Neural progenitor cell (in vitro differentiated cells): ENCODE measurements at regions not wholly inside any gene's neighbourhood (a gene's known extent, or its start where the extent isn't known, plus 50 kb on each side); places are given as distances from the start of the nearest gene placed in this dataset.

Source experiments
- DNase-seq: peaks from one replicate; pipeline ENCODE4 v3.0.0-alpha.2; 2016; ENCODE audit warnings: low spot score
- H2AFZ ChIP-seq: fragments of 200-600 bp; sonication (generic); replicated peaks from 2 replicates; pipeline ENCODE4 v1.6.1; 2016; ENCODE audit warnings: antibody characterized with exemption
- H3F3A ChIP-seq: fragments of 200-600 bp; sonication (generic); 2 replicates; pipeline ENCODE4 v1.6.1; 2016; ENCODE audit warnings: antibody characterized with exemption, low read depth
- H3K27ac ChIP-seq: fragments of 200-600 bp; sonication (generic); 2 replicates; pipeline ENCODE4 v1.5.1; 2016; ENCODE audit warnings: mild to moderate bottlenecking
- H3K27me3 ChIP-seq: fragments of 200-600 bp; sonication (generic); 2 replicates; pipeline ENCODE4 v1.6.1; 2016; ENCODE audit warnings: mild to moderate bottlenecking, moderate library complexity
- H3K36me3 ChIP-seq: fragments of 200-600 bp; sonication (generic); 2 replicates; pipeline ENCODE4 v1.5.1; 2016
- H3K4me1 ChIP-seq: fragments of 200-600 bp; sonication (generic); 2 replicates; pipeline ENCODE4 v1.6.1; 2016; ENCODE audit warnings: mixed run types
- H3K4me2 ChIP-seq: fragments of 200-600 bp; sonication (generic); 2 replicates; pipeline ENCODE4 v1.6.1; 2016
- H3K4me3 ChIP-seq: fragments of 200-600 bp; sonication (generic); 2 replicates; pipeline ENCODE4 v1.5.1; 2016
- H3K79me2 ChIP-seq: fragments of 200-600 bp; sonication (generic); 2 replicates; pipeline ENCODE4 v1.6.1; 2016; ENCODE audit warnings: low read depth
- H3K9ac ChIP-seq: fragments of 200-600 bp; sonication (generic); 2 replicates; pipeline ENCODE4 v1.6.1; 2016
- H3K9me3 ChIP-seq: fragments of 200-600 bp; sonication (generic); 2 replicates; pipeline ENCODE4 v1.5.1; 2016; ENCODE audit warnings: low read depth
- H4K20me1 ChIP-seq: fragments of 200-600 bp; sonication (generic); 2 replicates; pipeline ENCODE4 v1.6.1; 2016; ENCODE audit warnings: low read depth
- H3K27ac Mint-ChIP-seq: 3 replicates; pipeline ENCODE4 v1.8.0; 2021; ENCODE audit warnings: mixed read lengths
- H3K27me3 Mint-ChIP-seq: 2 replicates; pipeline ENCODE4 v1.8.0; 2022; ENCODE audit warnings: low read depth, mild to moderate bottlenecking, inconsistent platforms, moderate library complexity, mixed read lengths; ENCODE audit not compliant: insufficient read depth
- H3K36me3 Mint-ChIP-seq: 3 replicates; pipeline ENCODE4 v1.8.0; 2021; ENCODE audit warnings: mixed read lengths
- H3K4me1 Mint-ChIP-seq: 3 replicates; pipeline ENCODE4 v1.8.0; 2021; ENCODE audit warnings: mixed read lengths
- H3K4me3 Mint-ChIP-seq: 3 replicates; pipeline ENCODE4 v1.8.0; 2021; ENCODE audit warnings: mild to moderate bottlenecking, moderate library complexity, mixed read lengths
- H3K9me3 Mint-ChIP-seq: 3 replicates; pipeline ENCODE4 v1.8.0; 2020; ENCODE audit warnings: mixed read lengths
- CTCF ChIP-seq: fragments of 200-600 bp; sonication (generic); IDR thresholded peaks from 2 replicates; pipeline ENCODE4 v1.5.1; 2017; ENCODE audit warnings: antibody characterized with exemption, mild to moderate bottlenecking
- EZH2 ChIP-seq: fragments of 200-600 bp; sonication (generic); IDR thresholded peaks from 2 replicates; pipeline ENCODE4 v1.6.1; 2017; ENCODE audit warnings: antibody characterized with exemption, mild to moderate bottlenecking, moderate library complexity
- EZH2phosphoT487 ChIP-seq: fragments of 200-600 bp; sonication (generic); IDR thresholded peaks from 2 replicates; pipeline ENCODE4 v1.6.1; 2017; ENCODE audit warnings: antibody characterized with exemption

GRCh38 chr10:108031505-108031904, 867.0 kb upstream of the SORCS1 start:
- H3K27ac Mint-ChIP-seq: no peak overlapping the region
- H3K4me3 Mint-ChIP-seq: no peak overlapping the region
- Histone ChIP-seq H3F3A (no peaks in the 10 kb centered on the region), H3K27ac (no peak overlapping the region), H3K4me1 (no peaks in the 10 kb centered on the region), H3K4me3 (no peak overlapping the region), H3K9me3 (no peaks in the 10 kb centered on the region), H2AFZ (no peak overlapping the region), H3K9ac (no peak overlapping the region), H3K4me2 (no peak overlapping the region), H3K79me2 (no peaks in the 10 kb centered on the region), H3K36me3 (no peaks in the 10 kb centered on the region), H4K20me1 (no peaks in the 10 kb centered on the region), H3K27me3 (no peaks in the 10 kb centered on the region)
- peaks cover 7% of the 10 kb centered on the region for H3K9me3 Mint-ChIP-seq
- H3K27me3 Mint-ChIP-seq: no peaks in the 10 kb centered on the region
- H3K4me1 Mint-ChIP-seq: no peaks in the 10 kb centered on the region
- no peak for TF ChIP-seq EZH2
- no peak for TF ChIP-seq CTCF
- peaks cover 2% of the 10 kb centered on the region for H3K36me3 Mint-ChIP-seq
- no peak for DNase-seq

DNA sequence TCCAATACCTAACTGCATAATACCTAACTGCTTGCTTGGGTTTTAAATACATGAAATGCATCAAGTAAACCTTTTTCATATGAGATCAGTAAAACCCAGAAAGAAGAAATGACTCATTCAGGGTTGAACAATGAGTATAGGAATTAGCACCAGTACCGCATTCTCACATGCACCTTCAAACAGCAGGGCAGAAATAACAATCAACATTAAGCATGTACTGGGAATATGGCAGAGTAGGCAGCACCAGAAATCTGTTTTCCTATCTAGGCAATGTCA, 850.3 kb upstream of the SORCS1 start:
- Histone ChIP-seq H3K27ac (no peak overlapping the region), H3K27me3 (no peaks in the 10 kb centered on the region), H3K4me3 (no peak overlapping the region), H3K79me2 (no peaks in the 10 kb centered on the region), H3F3A (no peaks in the 10 kb centered on the region), H4K20me1 (no peaks in the 10 kb centered on the region), H3K9me3 (peaks cover 7% of the 10 kb centered on the region), H2AFZ (no peak overlapping the region), H3K4me2 (no peak overlapping the region), H3K36me3 (no peaks in the 10 kb centered on the region), H3K4me1 (no peaks in the 10 kb centered on the region), H3K9ac (no peak overlapping the region)
- H3K4me3 Mint-ChIP-seq: no peak overlapping the region
- no peaks in the 10 kb centered on the region for H3K36me3 Mint-ChIP-seq
- no peaks in the 10 kb centered on the region for H3K4me1 Mint-ChIP-seq
- peaks cover 6% of the 10 kb centered on the region for H3K9me3 Mint-ChIP-seq
- no peak for TF ChIP-seq EZH2phosphoT487
- TF ChIP-seq EZH2: no peak
- no peak for TF ChIP-seq CTCF
- DNase-seq: no peak
- no peak overlapping the region for H3K27ac Mint-ChIP-seq
- H3K27me3 Mint-ChIP-seq: peaks cover 2% of the 10 kb centered on the region

DNA sequence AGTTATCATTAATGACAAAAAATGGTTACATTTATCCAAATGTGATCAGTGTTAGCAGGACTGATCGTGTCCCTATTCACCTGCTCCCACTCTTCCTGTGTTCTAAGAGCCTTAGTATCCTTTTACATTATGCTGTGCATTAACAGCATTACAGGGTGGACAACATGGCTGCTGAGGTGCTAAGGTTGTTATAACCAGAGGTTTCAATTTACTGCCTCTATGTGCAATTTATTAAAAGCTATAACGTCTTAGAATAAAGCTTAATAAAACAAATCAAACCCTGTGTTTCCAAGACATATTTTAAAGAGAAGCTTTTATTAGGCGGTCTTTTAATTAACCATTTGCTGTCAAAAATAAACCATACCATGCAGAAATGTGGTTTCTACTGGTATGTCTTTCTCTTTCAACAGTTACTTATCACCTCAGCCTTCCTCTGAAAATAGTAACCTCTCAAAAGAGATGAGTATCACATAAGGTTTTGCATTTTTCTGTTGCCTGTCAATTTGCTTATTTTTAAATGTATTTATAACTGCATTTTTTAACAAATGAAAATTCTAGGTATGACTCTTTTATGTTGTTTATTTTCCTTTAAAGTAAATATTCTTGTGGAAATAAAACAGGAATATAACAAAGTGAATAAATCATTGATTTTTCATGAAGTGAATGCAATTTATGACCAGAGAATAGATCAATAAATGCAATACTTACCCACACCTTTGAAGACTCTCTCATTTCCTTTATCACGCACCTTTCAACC, 849.8 kb upstream of the SORCS1 start:
- DNase-seq: no peak
- peaks cover 7% of the 10 kb centered on the region for H3K9me3 ChIP-seq

More for the DNA sequence above, 849.8 kb upstream of the SORCS1 start:
- no peaks in the 10 kb centered on the region for H3K4me1 Mint-ChIP-seq
- Histone ChIP-seq H3K4me3 (no peak overlapping the region), H3K27ac (no peak overlapping the region), H3K4me1 (no peaks in the 10 kb centered on the region), H3K36me3 (no peaks in the 10 kb centered on the region), H3K79me2 (no peaks in the 10 kb centered on the region), H2AFZ (no peak overlapping the region), H3K4me2 (no peak overlapping the region), H3F3A (no peaks in the 10 kb centered on the region), H3K27me3 (no peaks in the 10 kb centered on the region), H4K20me1 (no peaks in the 10 kb centered on the region), H3K9ac (no peak overlapping the region)
- no peaks in the 10 kb centered on the region for H3K36me3 Mint-ChIP-seq
- no peak for TF ChIP-seq EZH2
- no peak for TF ChIP-seq EZH2phosphoT487
- TF ChIP-seq CTCF: no peak
- H3K27me3 Mint-ChIP-seq: peaks cover 2% of the 10 kb centered on the region
- H3K9me3 Mint-ChIP-seq: peaks cover 6% of the 10 kb centered on the region
- no peak overlapping the region for H3K27ac Mint-ChIP-seq
- H3K4me3 Mint-ChIP-seq: no peak overlapping the region
